Omental fat pad (tissue), 3 donors: ENCODE measurements at regions not wholly inside any gene's neighbourhood (a gene's known extent, or its start where the extent isn't known, plus 50 kb on each side); places are given as distances from the start of the nearest gene placed in this dataset.

ENCODE experiments used
- ATAC-seq: fragments of 150-250 bp; one replicate; pipeline ENCODE4 v1.9.1; 2016; ENCODE audit warnings: mild to moderate bottlenecking, moderate library complexity; ENCODE audit not compliant: low FRiP score
- DNase-seq: peaks from one replicate; pipeline ENCODE4 v3.0.0-alpha.2; 2019; ENCODE audit warnings: low spot score
- TF ChIP-seq, protein P1 (sequence below), 3 donors: fragments of 450-650 bp; IDR thresholded peaks; one replicate each; pipeline ENCODE4 v1.5.1; 2016 to 2017; ENCODE audit warnings: antibody characterized with exemption in 3 of 3, mild to moderate bottlenecking in 3 of 3, moderate library complexity in 2 of 3

DNA sequence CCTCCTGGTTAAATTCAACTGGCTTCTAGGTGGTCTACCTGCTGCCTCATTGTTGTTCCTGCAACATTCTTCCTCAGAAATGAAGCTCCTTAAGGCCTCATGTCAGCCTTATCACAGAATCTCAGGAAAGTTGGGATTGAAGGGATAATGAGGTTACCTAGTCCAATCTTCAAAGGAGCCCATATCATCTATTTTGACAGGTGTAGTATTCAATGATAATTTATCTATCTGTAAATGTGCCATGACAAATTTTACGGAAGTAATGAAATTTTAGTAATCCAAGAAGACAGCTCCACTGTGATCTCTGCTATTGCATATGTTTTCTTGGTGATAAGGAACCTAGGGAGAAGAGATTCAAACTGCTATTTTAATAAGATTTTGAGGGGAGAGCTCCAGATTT lies 973.8 kb downstream of the ROBO2 start:
- TF ChIP-seq, protein P1, sequence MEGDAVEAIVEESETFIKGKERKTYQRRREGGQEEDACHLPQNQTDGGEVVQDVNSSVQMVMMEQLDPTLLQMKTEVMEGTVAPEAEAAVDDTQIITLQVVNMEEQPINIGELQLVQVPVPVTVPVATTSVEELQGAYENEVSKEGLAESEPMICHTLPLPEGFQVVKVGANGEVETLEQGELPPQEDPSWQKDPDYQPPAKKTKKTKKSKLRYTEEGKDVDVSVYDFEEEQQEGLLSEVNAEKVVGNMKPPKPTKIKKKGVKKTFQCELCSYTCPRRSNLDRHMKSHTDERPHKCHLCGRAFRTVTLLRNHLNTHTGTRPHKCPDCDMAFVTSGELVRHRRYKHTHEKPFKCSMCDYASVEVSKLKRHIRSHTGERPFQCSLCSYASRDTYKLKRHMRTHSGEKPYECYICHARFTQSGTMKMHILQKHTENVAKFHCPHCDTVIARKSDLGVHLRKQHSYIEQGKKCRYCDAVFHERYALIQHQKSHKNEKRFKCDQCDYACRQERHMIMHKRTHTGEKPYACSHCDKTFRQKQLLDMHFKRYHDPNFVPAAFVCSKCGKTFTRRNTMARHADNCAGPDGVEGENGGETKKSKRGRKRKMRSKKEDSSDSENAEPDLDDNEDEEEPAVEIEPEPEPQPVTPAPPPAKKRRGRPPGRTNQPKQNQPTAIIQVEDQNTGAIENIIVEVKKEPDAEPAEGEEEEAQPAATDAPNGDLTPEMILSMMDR (IDR thresholded peaks at IDR 0.05), result no peak
- no peak for ATAC-seq
- DNase-seq, result no peak

DNA sequence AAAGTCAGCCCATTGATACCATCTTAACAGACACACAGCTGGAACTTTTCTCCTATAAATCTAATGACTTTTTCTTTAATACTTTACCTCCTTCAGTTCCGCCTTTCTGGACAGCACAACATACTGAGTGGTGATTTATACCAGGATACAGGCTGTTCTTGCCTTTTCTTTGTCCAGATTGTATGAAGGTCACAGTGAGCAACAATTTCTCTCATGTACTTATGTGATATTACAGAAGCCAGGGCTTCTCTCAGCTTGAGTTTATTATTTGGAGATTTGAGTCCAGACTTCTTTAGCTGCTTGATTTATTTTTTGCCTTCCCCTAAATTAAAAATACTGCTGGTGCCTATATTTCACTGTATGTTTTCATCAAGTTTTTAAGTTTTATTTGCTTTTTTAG lies 976.0 kb downstream of the ROBO2 start:
- TF ChIP-seq, protein P1 (IDR thresholded peaks at IDR 0.05), result no peak
- no peak for DNase-seq

DNA sequence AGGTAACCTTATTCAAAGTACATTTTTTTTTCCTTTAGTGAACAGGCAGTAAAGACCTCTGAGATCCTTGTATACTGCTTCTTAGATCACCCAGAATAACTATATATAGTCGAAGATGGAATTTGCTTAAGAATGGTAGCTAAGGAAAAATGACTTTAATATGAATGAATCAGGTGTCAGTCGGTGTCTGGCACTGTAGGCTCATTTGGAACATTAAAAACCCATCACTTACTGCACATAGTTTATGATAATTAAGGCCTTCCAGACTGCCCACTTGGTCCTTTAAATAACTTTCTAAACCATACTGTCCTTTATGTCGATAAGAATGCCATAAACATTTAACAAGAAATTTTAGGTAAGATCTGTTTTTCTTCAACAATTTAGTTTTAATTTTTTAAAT lies 981.8 kb downstream of the ROBO2 start:
- DNase-seq, result no peak
- TF ChIP-seq, protein P1 (IDR thresholded peaks at IDR 0.05), result no peak
- ATAC-seq, result no peak

More for the DNA sequence above, 976.0 kb downstream of the ROBO2 start:
- ATAC-seq, result no peak

DNA sequence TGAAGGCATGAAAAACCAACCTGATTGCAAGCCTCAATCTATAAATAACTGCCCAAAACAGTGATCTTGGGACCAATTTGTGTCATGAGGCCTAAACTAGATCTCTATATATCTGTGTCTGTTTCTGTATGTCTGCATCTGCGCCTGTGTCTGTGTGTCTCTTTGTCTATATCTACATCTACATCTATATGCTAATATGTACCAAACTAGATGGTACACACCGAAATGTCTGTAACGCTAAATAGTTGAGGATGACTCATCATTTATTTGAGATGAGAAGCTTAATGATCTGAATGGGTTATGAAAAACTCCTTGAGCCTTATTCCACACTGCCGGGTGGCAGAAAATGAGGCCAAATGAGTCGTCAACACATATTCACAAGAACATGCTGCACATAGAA lies 982.3 kb downstream of the ROBO2 start:
- TF ChIP-seq, protein P1 (IDR thresholded peaks at IDR 0.05), result no peak
- no peak for DNase-seq
- no peak for ATAC-seq

DNA sequence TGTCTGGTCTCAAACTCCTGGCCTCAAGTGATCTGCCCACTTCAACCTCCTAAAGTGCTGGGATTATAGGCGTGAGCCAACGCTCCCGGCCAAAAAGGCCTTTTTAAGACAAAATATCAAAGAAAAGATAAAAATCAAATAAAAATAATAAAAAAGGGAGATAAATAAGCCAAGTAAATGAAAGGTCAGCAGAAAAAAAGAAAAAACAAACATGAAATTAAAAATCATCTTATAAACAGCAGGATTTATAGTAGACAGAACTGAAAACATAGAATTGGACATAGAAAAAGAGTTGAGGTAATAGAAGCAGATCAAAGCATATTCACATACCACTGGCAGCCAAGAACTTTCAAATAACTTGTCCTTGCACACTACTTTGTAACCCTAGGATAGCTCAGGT lies 983.4 kb downstream of the ROBO2 start:
- ATAC-seq (no peak), DNase-seq (no peak)
- TF ChIP-seq, protein P1 (IDR thresholded peaks at IDR 0.05), result no peak

DNA sequence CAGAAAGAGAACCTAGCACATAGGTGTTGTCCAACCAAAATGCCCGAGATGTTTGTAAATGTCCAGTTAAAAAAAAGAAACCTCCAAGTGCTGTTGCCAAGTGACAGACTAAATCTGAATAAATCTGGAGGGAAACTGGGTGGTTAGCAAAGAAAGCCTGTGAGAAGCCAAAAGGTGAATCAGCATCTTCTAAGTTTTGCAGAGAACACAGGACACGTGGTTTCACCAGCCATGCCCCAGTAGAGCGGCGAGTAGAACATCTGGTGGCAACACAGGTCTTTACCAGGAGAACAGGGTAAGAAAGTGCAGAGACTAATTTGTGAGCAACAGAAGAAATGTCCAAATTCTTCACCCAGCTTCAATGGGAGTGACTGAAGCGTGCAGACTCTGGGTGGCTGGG lies 986.0 kb downstream of the ROBO2 start:
- ATAC-seq, result no peak
- TF ChIP-seq, protein P1 (IDR thresholded peaks at IDR 0.05), result no peak
- DNase-seq, result no peak

DNA sequence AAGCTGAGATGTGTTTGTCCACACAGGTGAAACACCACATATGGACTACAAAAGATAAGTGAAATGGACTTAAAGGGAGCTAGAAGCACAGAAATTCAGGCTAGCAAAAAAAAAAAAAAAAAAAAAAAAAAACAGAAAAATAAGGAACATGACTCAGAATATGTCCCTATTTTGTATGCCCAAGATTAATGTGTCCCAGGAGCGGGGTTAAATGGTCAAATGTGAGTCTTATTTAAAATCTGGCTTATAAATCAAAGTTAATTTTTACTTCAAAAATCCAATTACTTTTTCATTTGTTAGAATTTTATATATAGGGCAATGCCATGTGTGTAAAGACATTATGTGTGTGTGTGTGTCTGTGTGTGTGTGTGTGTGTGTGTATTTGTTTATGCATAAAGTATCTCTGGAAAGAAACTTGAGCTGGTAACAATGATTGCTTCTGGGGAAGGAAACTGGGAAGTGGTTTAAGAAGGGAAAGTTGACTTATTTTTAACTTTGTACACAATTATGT lies 986.5 kb downstream of the ROBO2 start:
- TF ChIP-seq, protein P1 (IDR thresholded peaks at IDR 0.05), result no peak
- ATAC-seq, result no peak
- DNase-seq, result no peak
